H1 (cell line): ENCODE measurements at regions not wholly inside any gene's neighbourhood (a gene's known extent, or its start where the extent isn't known, plus 50 kb on each side); places are given as distances from the start of the nearest gene placed in this dataset.

Source experiments
- CTCF ChIA-PET: fragments of 300-600 bp; sonication (Branson Sonifier 250); formaldehyde crosslinking; loops from one replicate; lab custom pipeline; 2021; ENCODE audit not compliant: partially characterized antibody; lab: Charles Lee
- POLR2A ChIA-PET: fragments of 300-600 bp; sonication (Branson Sonifier 250); formaldehyde crosslinking; loops from one replicate; lab custom pipeline; 2021; ENCODE audit warnings: inconsistent platforms; ENCODE audit not compliant: partially characterized antibody; lab: Charles Lee
- DNase-seq, 2 experiments: peaks; one replicate each; pipeline versions ENCODE4 v3.0.0 to v3.0.0-alpha.2; 2010 to 2022; ENCODE audit warnings: low spot score in 2 of 2, low read depth in 1 of 2, mixed read lengths in 1 of 2
- FAIRE-seq: peaks from 2 replicates; lab custom pipeline; 2011; peaks lifted over from hg19 to GRCh38; lab: Jason Lieb, UNC
- H2AFZ ChIP-seq: 2 replicates; pipeline ENCODE4 v1.8.1; 2012; ENCODE audit warnings: low read length, inconsistent platforms
- H2AK5ac ChIP-seq: 2 replicates; pipeline ENCODE4 v1.6.1; 2013; ENCODE audit warnings: low read depth, low read length
- H2BK120ac ChIP-seq: replicated peaks from 2 replicates; pipeline ENCODE3; 2013; ENCODE audit warnings: low read depth, low read length, inconsistent platforms
- H2BK12ac ChIP-seq: 2 replicates; pipeline ENCODE4 v1.6.1; 2013; ENCODE audit warnings: low read depth, low read length
- H2BK15ac ChIP-seq: 2 replicates; pipeline ENCODE4 v1.6.1; 2013; ENCODE audit warnings: low read length
- H2BK20ac ChIP-seq: 2 replicates; pipeline ENCODE4 v1.6.1; 2013; ENCODE audit warnings: low read length
- H2BK5ac ChIP-seq: 2 replicates; pipeline ENCODE4 v1.6.1; 2013; ENCODE audit warnings: low read depth, low read length
- H3K14ac ChIP-seq: 2 replicates; pipeline ENCODE4 v1.6.1; 2013; ENCODE audit warnings: inconsistent platforms; ENCODE audit not compliant: insufficient read length
- H3K18ac ChIP-seq: 2 replicates; pipeline ENCODE4 v1.6.1; 2013; ENCODE audit warnings: low read length; ENCODE audit errors: extremely low read depth
- H3K23ac ChIP-seq: 2 replicates; pipeline ENCODE4 v1.6.1; 2013; ENCODE audit warnings: inconsistent platforms; ENCODE audit not compliant: insufficient read length
- H3K23me2 ChIP-seq: 2 replicates; pipeline ENCODE4 v1.6.1; 2013; ENCODE audit warnings: low read depth, low read length
- H3K27ac ChIP-seq: 2 replicates; pipeline ENCODE4 v1.6.1; 2011; ENCODE audit warnings: low read depth, low read length, inconsistent platforms
- H3K27me3 ChIP-seq, 4 experiments: replicated peaks in 1 of 4; 1 replicate in 1 of 4; 2 replicates in 3 of 4; pipeline versions ENCODE4 v1.6.1 to v1.8.1; 2011 to 2013; ENCODE audit warnings: low read length in 3 of 4, mild to moderate bottlenecking in 3 of 4, inconsistent platforms in 2 of 4, mixed read lengths in 2 of 4, moderate library complexity in 1 of 4; ENCODE audit not compliant: control insufficient read depth in 3 of 4, insufficient read depth in 3 of 4; ENCODE audit errors: extremely low read depth in 1 of 4
- H3K36me3 ChIP-seq, 4 experiments: 2 replicates each; pipeline versions ENCODE4 v1.6.1 to v1.8.1; 2011 to 2013; ENCODE audit warnings: mild to moderate bottlenecking in 4 of 4, low read length in 3 of 4, moderate library complexity in 2 of 4, control low read depth in 1 of 4, inconsistent platforms in 1 of 4; ENCODE audit not compliant: insufficient read depth in 4 of 4, control insufficient read depth in 2 of 4
- H3K4ac ChIP-seq: replicated peaks from 2 replicates; pipeline ENCODE3; 2013; ENCODE audit warnings: low read length, low read depth, mixed read lengths, inconsistent platforms; ENCODE audit not compliant: insufficient read length
- H3K4me1 ChIP-seq, 4 experiments: replicated peaks in 1 of 4; 1 replicate in 1 of 4; 2 replicates in 3 of 4; pipeline versions ENCODE4 v1.6.1 to v1.8.1; 2011 to 2013; ENCODE audit warnings: low read length in 3 of 4, inconsistent platforms in 2 of 4, mixed read lengths in 1 of 4; ENCODE audit not compliant: insufficient read depth in 4 of 4, control insufficient read depth in 3 of 4
- H3K4me2 ChIP-seq, 2 experiments: 2 replicates each; pipeline versions ENCODE4 v1.6.1 to v1.8.1; 2011 to 2013; ENCODE audit warnings: low read depth in 2 of 2, low read length in 2 of 2, control low read depth in 1 of 2, inconsistent platforms in 1 of 2, mild to moderate bottlenecking in 1 of 2; ENCODE audit not compliant: insufficient read depth in 1 of 2
- H3K4me3 ChIP-seq, 4 experiments: fragments of 200-600, 300-600 bp in 1 of 4; sonication (generic), shearing (Covaris generic), sonication (Bioruptor Twin) in 1 of 4; 2 replicates each; pipeline versions ENCODE4 v1.5.1 to v1.8.1; 2011 to 2016; ENCODE audit warnings: low read length in 4 of 4, low read depth in 3 of 4, control low read depth in 2 of 4, inconsistent platforms in 2 of 4, mild to moderate bottlenecking in 2 of 4, mixed read lengths in 1 of 4, moderate library complexity in 1 of 4; ENCODE audit not compliant: insufficient read depth in 2 of 4; ENCODE audit errors: extremely low read depth in 1 of 4
- H3K56ac ChIP-seq: replicated peaks from 2 replicates; pipeline ENCODE3; 2013; ENCODE audit warnings: low read depth, mild to moderate bottlenecking, mixed read lengths, low read length, inconsistent platforms; ENCODE audit not compliant: insufficient read length
- H3K79me1 ChIP-seq: 2 replicates; pipeline ENCODE4 v1.6.1; 2013; ENCODE audit warnings: low read depth, low read length, control low read depth
- H3K79me2 ChIP-seq, 2 experiments: 2 replicates each; pipeline versions ENCODE4 v1.6.1 to v1.8.1; 2012 to 2013; ENCODE audit warnings: low read length in 2 of 2, mild to moderate bottlenecking in 2 of 2, inconsistent platforms in 1 of 2; ENCODE audit not compliant: insufficient read depth in 2 of 2, control insufficient read depth in 1 of 2
- H3K9ac ChIP-seq, 4 experiments: replicated peaks in 1 of 4; 1 replicate in 1 of 4; 2 replicates in 3 of 4; pipeline versions ENCODE4 v1.6.1 to v1.8.1; 2011 to 2013; ENCODE audit warnings: low read depth in 3 of 4, low read length in 3 of 4, control low read depth in 2 of 4, mild to moderate bottlenecking in 2 of 4, moderate library complexity in 2 of 4, inconsistent platforms in 1 of 4; ENCODE audit errors: extremely low read depth in 1 of 4
- H3K9me3 ChIP-seq, 2 experiments: 2 replicates each; pipeline versions ENCODE4 v1.6.1 to v1.8.1; 2012 to 2013; ENCODE audit warnings: mild to moderate bottlenecking in 2 of 2, moderate library complexity in 2 of 2, control low read depth in 1 of 2, inconsistent platforms in 1 of 2, low read depth in 1 of 2, low read length in 1 of 2, mixed read lengths in 1 of 2; ENCODE audit not compliant: insufficient read depth in 2 of 2
- H4K20me1 ChIP-seq, 2 experiments: replicated peaks in 1 of 2; 2 replicates each; pipeline versions ENCODE3 to v1.8.1; 2011 to 2013; ENCODE audit warnings: inconsistent platforms in 2 of 2, low read length in 2 of 2, mild to moderate bottlenecking in 1 of 2; ENCODE audit not compliant: insufficient read depth in 2 of 2, control insufficient read depth in 1 of 2
- H4K5ac ChIP-seq: 2 replicates; pipeline ENCODE4 v1.6.1; 2013; ENCODE audit warnings: low read length, low read depth, mixed read lengths, inconsistent platforms; ENCODE audit not compliant: insufficient read length
- H4K8ac ChIP-seq: 2 replicates; pipeline ENCODE4 v1.8.0; 2013; ENCODE audit warnings: mild to moderate bottlenecking, moderate library complexity, low read length, inconsistent platforms; ENCODE audit not compliant: insufficient read depth; ENCODE audit errors: extremely low read depth
- H4K91ac ChIP-seq: replicated peaks from 2 replicates; pipeline ENCODE3; 2013; ENCODE audit warnings: low read length, mixed read lengths, inconsistent platforms; ENCODE audit not compliant: insufficient read length
- CHD2 ChIP-seq: IDR thresholded peaks from 2 replicates; pipeline ENCODE4 v1.6.1; 2012; ENCODE audit warnings: low read length, improper control_type of control experiment
- FOSL1 ChIP-seq: IDR thresholded peaks from 2 replicates; pipeline ENCODE4 v1.6.1; 2011; ENCODE audit warnings: mild to moderate bottlenecking, low read depth, low read length, moderate library complexity; ENCODE audit not compliant: insufficient read depth
- GTF2F1 ChIP-seq: IDR thresholded peaks from 2 replicates; pipeline ENCODE4 v1.6.1; 2012; ENCODE audit warnings: low read depth, low read length, improper control_type of control experiment, borderline replicate concordance
- NRF1 ChIP-seq: IDR thresholded peaks from 2 replicates; pipeline ENCODE4 v1.6.1; 2011; ENCODE audit warnings: mild to moderate bottlenecking, low read depth, low read length, improper control_type of control experiment
- POLR2A ChIP-seq, 2 experiments: IDR thresholded peaks; 1 replicate in 1 of 2; 2 replicates in 1 of 2; pipeline ENCODE4 v1.6.1; 2011; ENCODE audit warnings: low read depth in 2 of 2, low read length in 2 of 2, mild to moderate bottlenecking in 2 of 2; ENCODE audit errors: control extremely low read depth in 1 of 2
- RAD21 ChIP-seq, 2 experiments: IDR thresholded peaks in 1 of 2; conservative IDR thresholded peaks in 1 of 2; 2 replicates each; pipeline ENCODE4 v1.6.1; 2011; ENCODE audit warnings: low read depth in 2 of 2, low read length in 2 of 2, improper control_type of control experiment in 1 of 2, inconsistent platforms in 1 of 2, mild to moderate bottlenecking in 1 of 2, moderate library complexity in 1 of 2
- SP4 ChIP-seq: IDR thresholded peaks from 2 replicates; pipeline ENCODE4 v1.6.1; 2012; ENCODE audit warnings: low read length, inconsistent platforms
- TAF1 ChIP-seq: IDR thresholded peaks from 2 replicates; pipeline ENCODE4 v1.6.1; 2011; ENCODE audit warnings: mild to moderate bottlenecking, low read depth, low read length
- WGBS, 2 experiments: shearing (Covaris generic) in 1 of 2; methylation state at CpG; one replicate each; pipeline versions ENCODE4 v1.1.6 to v1.1.7; 2013 to 2015; ENCODE audit warnings: low lambda C conversion rate in 2 of 2, mixed read lengths in 2 of 2, inconsistent platforms in 1 of 2, low coverage in 1 of 2, missing lambda C conversion rate in 1 of 2; ENCODE audit not compliant: insufficient replicate concordance in 2 of 2, insufficient coverage in 1 of 2, insufficient read length in 1 of 2; ENCODE audit errors: extremely low coverage in 1 of 2, missing lambda C conversion rate in 1 of 2; 5-methylcytosine and 5-hydroxymethylcytosine counted together

DNA sequence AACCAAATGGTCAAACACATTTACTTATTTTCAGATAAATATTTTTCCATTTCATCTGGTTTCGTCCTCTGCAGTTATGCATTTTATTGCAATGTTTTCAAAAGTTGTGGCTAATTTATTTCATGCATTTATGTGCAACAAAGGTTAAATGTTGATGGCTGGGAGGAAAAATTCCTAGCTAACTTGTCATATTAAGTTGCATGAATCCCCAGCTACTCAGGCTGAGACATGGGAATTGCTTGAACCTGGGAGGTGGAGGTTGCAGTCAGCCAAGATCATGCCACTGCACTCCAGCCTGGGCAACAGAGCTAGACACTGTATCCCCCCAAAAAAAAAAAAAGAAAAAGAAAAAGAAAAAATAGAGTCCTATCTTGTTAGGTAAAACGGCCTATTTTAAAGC lies 1862.4 kb upstream of the RAG2 start:
- CTCF ChIA-PET: no interaction called here

More for the DNA sequence above, 1862.4 kb upstream of the RAG2 start:
- Histone ChIP-seq H3K4me3 (no peak overlapping the region), H3K4ac (no peak overlapping the region), H2BK120ac (no peak overlapping the region), H3K14ac (no peak overlapping the region), H3K56ac (no peak overlapping the region), H3K79me2 (no peaks in the 10 kb centered on the region), H4K8ac (no peak overlapping the region), H3K18ac (no peak overlapping the region), H3K9ac (no peak overlapping the region), H2BK20ac (no peak overlapping the region), H2BK5ac (no peak overlapping the region), H4K5ac (no peak overlapping the region), H3K23me2 (no peaks in the 10 kb centered on the region), H3K79me1 (no peaks in the 10 kb centered on the region), H3K4me2 (no peak overlapping the region), H2BK15ac (no peak overlapping the region), H3K27me3 (no peaks in the 10 kb centered on the region), H2AFZ (no peak overlapping the region), H4K20me1 (no peaks in the 10 kb centered on the region), H3K9me3 (no peaks in the 10 kb centered on the region), H3K23ac (no peak overlapping the region), H2BK12ac (no peak overlapping the region), H3K4me1 (no peaks in the 10 kb centered on the region), H3K36me3 (no peaks in the 10 kb centered on the region), H4K91ac (no peak overlapping the region), H2AK5ac (no peak overlapping the region), H3K27ac (no peak overlapping the region)
- WGBS, 2 experiments: 89% methylated on average over 2 of the region's 2 CpGs; no CpG with 5 or more reads in 1 of the 2 experiments
- no peak for FAIRE-seq
- no peak for DNase-seq
- TF ChIP-seq POLR2A (IDR thresholded peaks at IDR 0.05; ENCODE audit: control extremely low read depth in 1 of 2, low read depth in 2 of 2, low read length in 2 of 2) (no peak), TAF1 (no peak), RAD21 (IDR thresholded peaks at IDR 0.05 in 1 of 2, conservative IDR thresholded peaks at IDR 0.05 in 1 of 2; ENCODE audit: low read depth in 2 of 2, low read length in 2 of 2) (no peak), SP4 (no peak), FOSL1 (no peak), GTF2F1 (no peak), CHD2 (no peak), NRF1 (no peak)
- POLR2A ChIA-PET: no interaction called here
